ENCODE measurements at regions not wholly inside any gene's neighbourhood (a gene's known extent, or its start where the extent isn't known, plus 50 kb on each side); places are given as distances from the start of the nearest gene placed in this dataset.

DNA sequence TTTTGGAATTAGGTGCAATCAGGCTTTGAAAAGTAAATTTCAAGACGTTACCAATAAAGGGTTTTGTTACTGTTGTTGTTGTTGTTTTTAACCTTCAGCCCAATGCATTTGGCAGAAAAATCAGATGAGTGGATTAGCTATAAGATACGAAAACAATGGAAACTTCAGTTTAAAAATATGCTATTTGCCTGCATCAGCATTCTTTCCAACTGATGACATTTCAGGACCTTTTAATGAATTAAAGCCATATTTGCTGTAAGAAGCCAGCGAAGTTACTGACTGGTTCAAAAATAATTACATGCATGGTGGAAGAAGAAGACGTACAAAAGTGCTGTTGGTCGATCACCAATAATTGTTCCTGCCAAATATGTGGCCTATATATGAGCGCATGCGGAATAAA is 639.3 kb upstream of the SOX11 start:
- in situ Hi-C loops (cut with MboI), result no loop called here
- TF ChIP-seq MTA2 (IDR thresholded peaks at IDR 0.05; ENCODE audit: low read depth) (no peak), POLR2A (IDR thresholded peaks at IDR 0.05; ENCODE audit: low read depth, low read length) (no peak), EGR1 (IDR thresholded peaks at IDR 0.05; ENCODE audit: borderline replicate concordance in 1 of 2, low read depth in 2 of 2, low read length in 2 of 2) (no peak), HDAC6 (IDR thresholded peaks at IDR 0.05; ENCODE audit: unreplicated experiment) (no peak), SMARCA5 (IDR thresholded peaks at IDR 0.05) (no peak), YY1 (IDR thresholded peaks at IDR 0.05; ENCODE audit: low read depth, low read length) (no peak), NR2C2 (IDR thresholded peaks at IDR 0.05; ENCODE audit: borderline replicate concordance, control insufficient read depth, insufficient read length, low read depth) (no peak), SMAD5 (IDR thresholded peaks at IDR 0.05; ENCODE audit: low read depth) (no peak), ZNF274 (IDR thresholded peaks at IDR 0.05; ENCODE audit: insufficient read depth, insufficient read length) (no peak), KAT2A (conservative IDR thresholded peaks at IDR 0.05; ENCODE audit: control insufficient read depth, low read depth, low read length) (no peak)
- TF ChIP-seq, protein P1, sequence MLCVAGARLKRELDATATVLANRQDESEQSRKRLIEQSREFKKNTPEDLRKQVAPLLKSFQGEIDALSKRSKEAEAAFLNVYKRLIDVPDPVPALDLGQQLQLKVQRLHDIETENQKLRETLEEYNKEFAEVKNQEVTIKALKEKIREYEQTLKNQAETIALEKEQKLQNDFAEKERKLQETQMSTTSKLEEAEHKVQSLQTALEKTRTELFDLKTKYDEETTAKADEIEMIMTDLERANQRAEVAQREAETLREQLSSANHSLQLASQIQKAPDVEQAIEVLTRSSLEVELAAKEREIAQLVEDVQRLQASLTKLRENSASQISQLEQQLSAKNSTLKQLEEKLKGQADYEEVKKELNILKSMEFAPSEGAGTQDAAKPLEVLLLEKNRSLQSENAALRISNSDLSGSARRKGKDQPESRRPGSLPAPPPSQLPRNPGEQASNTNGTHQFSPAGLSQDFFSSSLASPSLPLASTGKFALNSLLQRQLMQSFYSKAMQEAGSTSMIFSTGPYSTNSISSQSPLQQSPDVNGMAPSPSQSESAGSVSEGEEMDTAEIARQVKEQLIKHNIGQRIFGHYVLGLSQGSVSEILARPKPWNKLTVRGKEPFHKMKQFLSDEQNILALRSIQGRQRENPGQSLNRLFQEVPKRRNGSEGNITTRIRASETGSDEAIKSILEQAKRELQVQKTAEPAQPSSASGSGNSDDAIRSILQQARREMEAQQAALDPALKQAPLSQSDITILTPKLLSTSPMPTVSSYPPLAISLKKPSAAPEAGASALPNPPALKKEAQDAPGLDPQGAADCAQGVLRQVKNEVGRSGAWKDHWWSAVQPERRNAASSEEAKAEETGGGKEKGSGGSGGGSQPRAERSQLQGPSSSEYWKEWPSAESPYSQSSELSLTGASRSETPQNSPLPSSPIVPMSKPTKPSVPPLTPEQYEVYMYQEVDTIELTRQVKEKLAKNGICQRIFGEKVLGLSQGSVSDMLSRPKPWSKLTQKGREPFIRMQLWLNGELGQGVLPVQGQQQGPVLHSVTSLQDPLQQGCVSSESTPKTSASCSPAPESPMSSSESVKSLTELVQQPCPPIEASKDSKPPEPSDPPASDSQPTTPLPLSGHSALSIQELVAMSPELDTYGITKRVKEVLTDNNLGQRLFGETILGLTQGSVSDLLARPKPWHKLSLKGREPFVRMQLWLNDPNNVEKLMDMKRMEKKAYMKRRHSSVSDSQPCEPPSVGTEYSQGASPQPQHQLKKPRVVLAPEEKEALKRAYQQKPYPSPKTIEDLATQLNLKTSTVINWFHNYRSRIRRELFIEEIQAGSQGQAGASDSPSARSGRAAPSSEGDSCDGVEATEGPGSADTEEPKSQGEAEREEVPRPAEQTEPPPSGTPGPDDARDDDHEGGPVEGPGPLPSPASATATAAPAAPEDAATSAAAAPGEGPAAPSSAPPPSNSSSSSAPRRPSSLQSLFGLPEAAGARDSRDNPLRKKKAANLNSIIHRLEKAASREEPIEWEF (IDR thresholded peaks at IDR 0.05; ENCODE audit: insufficient replicate concordance, low read depth, low read length), result no peak
- TF ChIP-seq, protein P2, sequence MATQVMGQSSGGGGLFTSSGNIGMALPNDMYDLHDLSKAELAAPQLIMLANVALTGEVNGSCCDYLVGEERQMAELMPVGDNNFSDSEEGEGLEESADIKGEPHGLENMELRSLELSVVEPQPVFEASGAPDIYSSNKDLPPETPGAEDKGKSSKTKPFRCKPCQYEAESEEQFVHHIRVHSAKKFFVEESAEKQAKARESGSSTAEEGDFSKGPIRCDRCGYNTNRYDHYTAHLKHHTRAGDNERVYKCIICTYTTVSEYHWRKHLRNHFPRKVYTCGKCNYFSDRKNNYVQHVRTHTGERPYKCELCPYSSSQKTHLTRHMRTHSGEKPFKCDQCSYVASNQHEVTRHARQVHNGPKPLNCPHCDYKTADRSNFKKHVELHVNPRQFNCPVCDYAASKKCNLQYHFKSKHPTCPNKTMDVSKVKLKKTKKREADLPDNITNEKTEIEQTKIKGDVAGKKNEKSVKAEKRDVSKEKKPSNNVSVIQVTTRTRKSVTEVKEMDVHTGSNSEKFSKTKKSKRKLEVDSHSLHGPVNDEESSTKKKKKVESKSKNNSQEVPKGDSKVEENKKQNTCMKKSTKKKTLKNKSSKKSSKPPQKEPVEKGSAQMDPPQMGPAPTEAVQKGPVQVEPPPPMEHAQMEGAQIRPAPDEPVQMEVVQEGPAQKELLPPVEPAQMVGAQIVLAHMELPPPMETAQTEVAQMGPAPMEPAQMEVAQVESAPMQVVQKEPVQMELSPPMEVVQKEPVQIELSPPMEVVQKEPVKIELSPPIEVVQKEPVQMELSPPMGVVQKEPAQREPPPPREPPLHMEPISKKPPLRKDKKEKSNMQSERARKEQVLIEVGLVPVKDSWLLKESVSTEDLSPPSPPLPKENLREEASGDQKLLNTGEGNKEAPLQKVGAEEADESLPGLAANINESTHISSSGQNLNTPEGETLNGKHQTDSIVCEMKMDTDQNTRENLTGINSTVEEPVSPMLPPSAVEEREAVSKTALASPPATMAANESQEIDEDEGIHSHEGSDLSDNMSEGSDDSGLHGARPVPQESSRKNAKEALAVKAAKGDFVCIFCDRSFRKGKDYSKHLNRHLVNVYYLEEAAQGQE (IDR thresholded peaks at IDR 0.05; ENCODE audit: low read depth, low read length), result no peak
- TF ChIP-seq, protein P3, sequence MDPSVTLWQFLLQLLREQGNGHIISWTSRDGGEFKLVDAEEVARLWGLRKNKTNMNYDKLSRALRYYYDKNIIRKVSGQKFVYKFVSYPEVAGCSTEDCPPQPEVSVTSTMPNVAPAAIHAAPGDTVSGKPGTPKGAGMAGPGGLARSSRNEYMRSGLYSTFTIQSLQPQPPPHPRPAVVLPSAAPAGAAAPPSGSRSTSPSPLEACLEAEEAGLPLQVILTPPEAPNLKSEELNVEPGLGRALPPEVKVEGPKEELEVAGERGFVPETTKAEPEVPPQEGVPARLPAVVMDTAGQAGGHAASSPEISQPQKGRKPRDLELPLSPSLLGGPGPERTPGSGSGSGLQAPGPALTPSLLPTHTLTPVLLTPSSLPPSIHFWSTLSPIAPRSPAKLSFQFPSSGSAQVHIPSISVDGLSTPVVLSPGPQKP (IDR thresholded peaks at IDR 0.05; ENCODE audit: low read depth, low read length), result no peak
- TF ChIP-seq, protein P4, sequence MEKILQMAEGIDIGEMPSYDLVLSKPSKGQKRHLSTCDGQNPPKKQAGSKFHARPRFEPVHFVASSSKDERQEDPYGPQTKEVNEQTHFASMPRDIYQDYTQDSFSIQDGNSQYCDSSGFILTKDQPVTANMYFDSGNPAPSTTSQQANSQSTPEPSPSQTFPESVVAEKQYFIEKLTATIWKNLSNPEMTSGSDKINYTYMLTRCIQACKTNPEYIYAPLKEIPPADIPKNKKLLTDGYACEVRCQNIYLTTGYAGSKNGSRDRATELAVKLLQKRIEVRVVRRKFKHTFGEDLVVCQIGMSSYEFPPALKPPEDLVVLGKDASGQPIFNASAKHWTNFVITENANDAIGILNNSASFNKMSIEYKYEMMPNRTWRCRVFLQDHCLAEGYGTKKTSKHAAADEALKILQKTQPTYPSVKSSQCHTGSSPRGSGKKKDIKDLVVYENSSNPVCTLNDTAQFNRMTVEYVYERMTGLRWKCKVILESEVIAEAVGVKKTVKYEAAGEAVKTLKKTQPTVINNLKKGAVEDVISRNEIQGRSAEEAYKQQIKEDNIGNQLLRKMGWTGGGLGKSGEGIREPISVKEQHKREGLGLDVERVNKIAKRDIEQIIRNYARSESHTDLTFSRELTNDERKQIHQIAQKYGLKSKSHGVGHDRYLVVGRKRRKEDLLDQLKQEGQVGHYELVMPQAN (conservative IDR thresholded peaks at IDR 0.05), result no peak

More for the DNA sequence above, 639.3 kb upstream of the SOX11 start:
- Histone ChIP-seq H3K4me3 (no peak overlapping the region), H3K79me2 (ENCODE audit: control insufficient read depth, insufficient read depth, low read length) (no peaks in the 10 kb centered on the region), H2AFZ (ENCODE audit: control insufficient read depth, low read depth, low read length) (no peak overlapping the region), H3K36me3 (ENCODE audit: control insufficient read depth in 2 of 2, insufficient read depth in 2 of 2, low read length in 1 of 2) (no peaks in the 10 kb centered on the region), H4K20me1 (ENCODE audit: control insufficient read depth, insufficient read depth) (no peaks in the 10 kb centered on the region), H3K4me1 (ENCODE audit: control insufficient read depth, insufficient read depth, low read length) (no peaks in the 10 kb centered on the region), H3K27me3 (replicated peaks in 1 of 2; ENCODE audit: control insufficient read depth in 2 of 2, insufficient read depth in 2 of 2, low read length in 1 of 2) (no peaks in the 10 kb centered on the region), H3K9ac (ENCODE audit: control insufficient read depth, insufficient read depth, low read length) (no peak overlapping the region), H3K4me2 (ENCODE audit: control insufficient read depth, insufficient read depth) (no peak overlapping the region), H3K9me3 (replicated peaks; ENCODE audit: control insufficient read depth, insufficient read depth, low read length) (no peaks in the 10 kb centered on the region), H3K27ac (ENCODE audit: control insufficient read depth, insufficient read depth) (no peak overlapping the region)
- intact Hi-C loops (cut with micrococcal nuclease; ENCODE audit: unreplicated experiment), result no loop called here
- no peak for ATAC-seq
- RAD21 ChIA-PET (ENCODE audit: unreplicated experiment), result no interaction called here
- BruUV-seq (replicated peaks), result no TSS peak
- POLR2A ChIA-PET, result no interaction called here
- SMC1A ChIA-PET (ENCODE audit: uncharacterized antibody, unreplicated experiment), result no interaction called here
- no peak for DNase-seq (ENCODE audit: low read depth, low spot score)
- WGBS (ENCODE audit: insufficient coverage, insufficient replicate concordance, low lambda C conversion rate, missing lambda C conversion rate), result 49% methylated on average over 7 of the region's 7 CpGs
- CTCF ChIA-PET, result no interaction called here
- FAIRE-seq, result no peak

Data from GM12878 (cell line).